ENCODE measurements at regions not wholly inside any gene's neighbourhood (a gene's known extent, or its start where the extent isn't known, plus 50 kb on each side); places are given as distances from the start of the nearest gene placed in this dataset.

- Mint-ChIP-seq H3K9me3 (no peaks in the 10 kb centered on the region), H3K4me3 (no peak overlapping the region)
- no peak for TF ChIP-seq CTCF (conservative IDR thresholded peaks at IDR 0.05)
Observed at GRCh38 chr4:100796332-100796731, 278.5 kb upstream of the EMCN start.

DNA sequence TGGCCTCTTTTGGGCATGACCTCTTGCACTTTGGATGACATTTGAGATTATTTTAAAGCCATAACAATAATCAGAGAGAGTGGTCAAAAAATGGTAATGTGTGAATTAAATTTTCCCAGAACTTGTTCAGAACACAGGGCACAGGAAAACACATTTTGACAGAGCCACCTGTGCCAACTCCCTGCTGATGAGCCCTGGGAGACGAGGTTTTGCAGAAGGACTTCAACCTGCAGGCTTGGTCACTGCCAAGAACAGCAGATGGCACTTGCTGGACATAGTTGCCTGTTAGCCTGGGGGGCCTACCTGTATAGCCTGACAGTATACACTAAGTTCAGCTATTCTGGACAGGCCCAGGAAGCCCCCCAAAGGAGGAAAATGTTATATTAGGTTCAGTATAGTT lies 277.8 kb upstream of the EMCN start:
- no peak overlapping the region for H3K27ac Mint-ChIP-seq
- no peaks in the 10 kb centered on the region for H3K4me1 Mint-ChIP-seq (ENCODE audit: unreplicated experiment)
- H3K9me3 Mint-ChIP-seq: no peaks in the 10 kb centered on the region
- no peak for DNase-seq (ENCODE audit: extremely low spot score, unreplicated experiment)
- no peak for TF ChIP-seq CTCF (conservative IDR thresholded peaks at IDR 0.05)
- no peaks in the 10 kb centered on the region for H3K36me3 Mint-ChIP-seq
- H3K27me3 Mint-ChIP-seq: no peaks in the 10 kb centered on the region
- H3K4me3 Mint-ChIP-seq: no peak overlapping the region

More at GRCh38 chr4:100796332-100796731, 278.5 kb upstream of the EMCN start:
- H3K27ac Mint-ChIP-seq: no peak overlapping the region
- H3K36me3 Mint-ChIP-seq: no peaks in the 10 kb centered on the region
- no peak for DNase-seq (ENCODE audit: extremely low spot score, unreplicated experiment)
- H3K27me3 Mint-ChIP-seq: no peaks in the 10 kb centered on the region
- no peaks in the 10 kb centered on the region for H3K4me1 Mint-ChIP-seq (ENCODE audit: unreplicated experiment)

GRCh38 chr4:100790836-100791615 lies 273.2 kb upstream of the EMCN start:
- Mint-ChIP-seq H3K9me3 (no peaks in the 10 kb centered on the region), H3K4me1 (ENCODE audit: unreplicated experiment) (no peaks in the 10 kb centered on the region), H3K27me3 (no peaks in the 10 kb centered on the region), H3K27ac (no peak overlapping the region), H3K36me3 (no peaks in the 10 kb centered on the region), H3K4me3 (no peak overlapping the region)
- TF ChIP-seq CTCF (conservative IDR thresholded peaks at IDR 0.05): no peak
- no peak for DNase-seq (ENCODE audit: extremely low spot score, unreplicated experiment)

DNA sequence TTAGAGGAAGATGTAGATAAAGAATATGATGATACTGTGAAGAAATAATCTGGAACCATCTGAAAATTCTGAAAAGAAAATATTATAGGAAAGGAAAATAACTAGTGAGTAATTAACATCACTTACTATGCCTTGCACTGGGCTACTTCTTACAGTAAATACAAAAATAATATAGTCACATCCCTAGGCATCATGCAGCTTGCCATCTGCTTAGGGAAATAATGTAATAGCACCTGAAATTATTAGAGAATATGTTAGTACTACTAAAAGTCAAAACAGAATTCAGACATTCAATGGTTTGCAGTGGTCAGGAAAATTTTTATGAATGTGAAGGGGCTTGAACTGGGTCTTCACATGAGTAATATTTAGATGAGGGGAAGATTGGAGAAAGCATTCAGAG lies 272.2 kb upstream of the EMCN start:
- Mint-ChIP-seq H3K27me3 (no peaks in the 10 kb centered on the region), H3K4me1 (ENCODE audit: unreplicated experiment) (no peaks in the 10 kb centered on the region), H3K27ac (no peak overlapping the region), H3K4me3 (no peak overlapping the region), H3K9me3 (no peaks in the 10 kb centered on the region), H3K36me3 (no peaks in the 10 kb centered on the region)
- DNase-seq (ENCODE audit: extremely low spot score, unreplicated experiment): no peak
- no peak for TF ChIP-seq CTCF (conservative IDR thresholded peaks at IDR 0.05)

DNA sequence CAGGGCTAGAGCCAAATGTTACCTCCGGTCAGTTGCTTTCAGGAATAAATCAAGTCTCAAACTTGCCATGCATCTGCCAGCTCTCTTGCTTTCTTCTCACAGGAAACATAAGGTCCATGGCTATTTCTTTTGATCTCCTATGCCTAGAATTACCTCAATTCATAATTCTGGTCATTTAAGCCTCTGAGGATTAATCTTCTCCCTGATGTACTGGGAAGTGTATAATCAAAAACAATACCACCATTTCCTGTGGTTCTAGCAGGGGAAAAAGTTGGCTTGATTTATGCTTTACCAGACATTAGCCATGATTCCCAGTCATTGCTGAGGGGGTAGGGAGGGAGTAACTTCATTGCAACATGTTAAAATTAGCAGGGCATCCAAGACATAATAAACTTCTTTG lies 268.7 kb upstream of the EMCN start:
- Mint-ChIP-seq H3K4me1 (ENCODE audit: unreplicated experiment) (no peaks in the 10 kb centered on the region), H3K27ac (no peak overlapping the region), H3K9me3 (no peaks in the 10 kb centered on the region), H3K4me3 (no peak overlapping the region), H3K27me3 (no peaks in the 10 kb centered on the region), H3K36me3 (no peaks in the 10 kb centered on the region)
- TF ChIP-seq CTCF (conservative IDR thresholded peaks at IDR 0.05): no peak
- DNase-seq (ENCODE audit: extremely low spot score, unreplicated experiment): no peak

All from type B pancreatic cell (in vitro differentiated cells).